NCI-H526 treated with DMSO at 0.1 percent for 48 hours (cell line): ENCODE measurements at regions not wholly inside any gene's neighbourhood (a gene's known extent, or its start where the extent isn't known, plus 50 kb on each side); places are given as distances from the start of the nearest gene placed in this dataset.
"Not testable (repeated sequence)": the region's sequence is repeated elsewhere in the genome, so short reads cannot be mapped to it uniquely, and the experiment has no call there.

Experiments used
- DNase-seq: peaks from one replicate; lab custom pipeline; 2025; lab: John Stamatoyannopoulos, UW

DNA sequence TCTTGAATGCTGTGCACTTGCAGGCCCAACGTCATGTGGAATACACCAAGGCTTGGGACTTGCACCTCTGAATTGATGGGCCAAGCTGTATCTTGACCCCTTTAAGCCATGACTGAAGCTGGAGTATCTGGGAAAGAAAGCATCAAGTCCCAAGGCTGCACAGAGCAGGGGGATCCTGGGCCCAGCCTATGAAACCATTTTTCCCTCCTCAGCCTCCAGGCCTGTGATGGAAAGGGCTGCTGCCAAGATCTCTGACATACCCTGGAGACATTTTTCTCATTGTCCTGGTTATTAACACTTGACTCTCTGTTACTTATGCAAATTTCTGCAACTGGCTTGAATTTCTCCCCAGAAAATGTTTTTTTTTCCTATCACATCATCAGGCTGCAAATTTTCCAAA lies 174.0 kb upstream of the SNX2 start:
- no peak for DNase-seq

DNA sequence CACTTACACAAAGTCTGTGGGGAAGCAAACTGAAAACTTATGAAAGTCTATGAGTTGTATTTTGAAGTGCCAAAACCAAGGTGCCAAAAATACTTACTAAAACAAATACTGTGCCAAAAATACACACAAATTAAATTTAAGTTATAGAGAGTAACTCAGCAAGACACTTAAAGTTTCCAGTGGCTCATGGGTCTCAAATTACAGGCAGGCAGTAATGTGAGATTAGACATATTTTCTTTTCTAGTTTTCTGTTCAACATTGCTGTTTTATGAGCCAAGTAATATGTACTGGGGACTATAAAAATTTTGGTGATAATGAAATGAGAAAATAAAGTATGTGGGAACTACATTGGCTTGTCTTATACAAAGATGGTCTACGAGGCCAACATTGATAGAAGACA lies 172.2 kb upstream of the SNX2 start:
- no peak for DNase-seq

DNA sequence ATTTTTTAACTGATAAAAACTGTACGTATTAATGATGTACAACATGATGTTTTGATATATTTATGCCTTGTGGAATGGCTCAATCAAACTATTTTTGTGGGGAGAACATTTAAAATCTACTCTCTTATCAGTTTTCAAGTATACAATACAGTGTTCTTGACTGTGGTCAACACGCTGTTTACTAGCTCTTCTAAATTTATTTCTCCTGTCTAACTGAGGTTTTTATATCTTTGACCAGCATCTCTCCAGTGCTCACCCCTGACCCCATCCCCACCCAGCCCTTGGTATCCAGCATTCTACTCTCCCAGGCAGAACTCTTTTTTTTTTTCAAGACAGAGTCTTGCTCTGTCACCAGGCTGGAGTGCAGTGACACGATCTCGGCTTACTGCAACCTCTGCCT lies 169.6 kb upstream of the SNX2 start:
- no peak for DNase-seq

- DNase-seq, result no peak
These were observed 167.1 kb upstream of the SNX2 start for GRCh38 chr5:122607818-122608217.

DNA sequence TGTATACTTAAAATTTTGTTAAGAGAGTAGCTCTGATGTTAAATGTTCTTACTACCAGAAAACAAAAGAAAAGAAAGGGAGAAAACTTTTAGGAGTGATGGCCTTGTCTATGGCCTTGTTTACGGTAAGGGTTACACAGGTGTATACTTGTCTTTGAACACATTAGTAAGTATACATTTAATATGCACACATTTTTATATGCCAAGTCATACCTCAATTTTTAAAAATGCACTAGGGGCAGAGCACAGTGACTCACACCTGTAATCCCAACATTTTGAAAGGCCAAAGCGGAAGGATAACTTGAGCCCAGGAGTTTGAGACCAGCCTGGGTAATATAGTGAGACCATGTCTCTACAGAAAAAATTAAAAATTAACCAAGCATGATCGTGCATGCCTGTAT lies 166.7 kb upstream of the SNX2 start:
- DNase-seq, result no peak

- DNase-seq, result no peak
These were observed 163.5 kb upstream of the SNX2 start for GRCh38 chr5:122611406-122611805.

- no peak for DNase-seq
These were observed 162.0 kb upstream of the SNX2 start for GRCh38 chr5:122612901-122613300.

GRCh38 chr5:122615146-122615545 lies 159.7 kb upstream of the SNX2 start:
- DNase-seq, result no peak

- DNase-seq, result no peak
These were observed 159.0 kb upstream of the SNX2 start for GRCh38 chr5:122615832-122616231.

DNA sequence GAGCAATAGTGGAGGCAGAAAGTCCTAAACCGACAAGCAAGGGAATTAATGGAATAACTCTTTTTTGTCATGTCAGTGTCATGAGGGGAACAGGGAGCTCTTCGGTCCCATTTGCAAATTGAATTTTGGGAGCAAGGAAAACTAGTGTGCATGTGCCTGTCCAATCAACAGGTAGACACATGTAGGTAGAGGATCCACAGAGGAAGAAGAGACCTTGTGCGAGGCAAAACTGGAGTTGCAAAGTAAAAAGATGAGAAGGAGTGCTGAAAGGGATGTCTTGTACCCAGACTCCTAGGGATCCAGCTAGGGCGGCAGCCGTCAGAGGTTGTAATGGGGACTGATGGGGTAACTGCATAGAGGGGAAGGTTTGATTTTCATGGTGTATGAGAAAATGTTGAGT lies 156.8 kb upstream of the SNX2 start:
- DNase-seq, result not testable (repeated sequence)

DNA sequence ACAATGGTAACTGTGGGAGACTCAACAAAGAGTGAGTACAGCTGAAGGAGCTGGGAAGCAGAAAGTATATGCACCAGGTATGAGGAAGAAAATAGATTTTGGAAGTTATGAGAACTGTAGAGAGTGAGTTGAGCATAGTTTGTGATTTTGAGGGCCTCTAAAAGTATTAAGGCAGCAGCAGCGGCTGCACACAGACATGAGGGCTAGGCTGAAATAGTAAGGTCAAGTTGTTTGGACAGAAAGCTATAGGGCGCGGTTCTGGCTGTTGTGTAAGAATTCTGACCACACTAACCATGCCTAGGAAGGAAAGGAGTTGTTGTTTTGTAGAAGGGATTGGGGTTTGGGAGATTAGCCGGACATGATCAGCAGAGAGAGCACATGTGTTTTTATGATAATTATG lies 154.1 kb upstream of the SNX2 start:
- DNase-seq, result not testable (repeated sequence)

DNA sequence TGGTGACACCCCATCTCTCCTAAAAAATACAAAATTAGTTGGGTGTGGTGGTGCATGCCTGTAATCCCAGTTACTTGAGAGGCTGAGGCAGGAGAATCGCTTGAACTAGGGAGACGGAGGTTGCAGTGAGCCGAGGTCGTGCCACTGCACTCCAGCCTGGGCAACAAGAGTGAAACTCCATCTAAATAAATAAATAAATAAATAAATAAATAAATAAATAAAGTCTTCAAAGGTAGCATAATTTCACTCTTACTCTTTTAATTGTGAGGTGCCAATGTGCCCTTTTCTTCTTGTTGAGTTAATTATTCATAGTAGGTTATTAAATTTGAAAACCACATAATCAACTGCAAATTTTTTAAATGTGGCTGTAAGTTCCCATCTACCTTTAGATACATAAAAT lies 146.2 kb upstream of the SNX2 start:
- DNase-seq, result not testable (repeated sequence)

DNA sequence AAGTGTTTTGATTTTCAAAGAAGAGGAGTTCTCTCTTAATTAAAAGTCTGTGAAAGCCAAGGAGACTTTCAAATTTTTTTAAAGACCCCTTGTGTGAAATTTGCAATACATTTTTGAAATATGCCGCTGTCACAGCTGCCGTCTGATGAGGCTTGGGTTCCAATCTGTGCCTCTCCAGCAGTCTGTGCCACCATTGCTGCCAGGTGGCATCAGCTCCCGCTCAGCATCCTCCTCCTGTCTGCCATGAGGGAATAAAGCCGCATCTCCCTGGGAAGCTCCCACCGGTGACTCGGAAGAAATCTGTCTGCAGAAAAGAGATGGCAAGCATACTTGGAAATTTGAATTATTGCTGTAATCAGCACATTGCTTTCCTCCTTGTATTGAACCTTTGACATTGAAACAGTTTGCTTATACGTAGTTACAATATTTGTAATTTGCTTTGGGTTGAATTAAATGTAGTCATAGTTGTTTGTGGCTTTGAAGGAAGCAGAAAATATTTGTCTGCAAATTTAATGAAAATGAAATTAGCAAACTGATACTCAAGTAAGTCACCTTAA lies 145.7 kb upstream of the SNX2 start:
- no peak for DNase-seq

DNA sequence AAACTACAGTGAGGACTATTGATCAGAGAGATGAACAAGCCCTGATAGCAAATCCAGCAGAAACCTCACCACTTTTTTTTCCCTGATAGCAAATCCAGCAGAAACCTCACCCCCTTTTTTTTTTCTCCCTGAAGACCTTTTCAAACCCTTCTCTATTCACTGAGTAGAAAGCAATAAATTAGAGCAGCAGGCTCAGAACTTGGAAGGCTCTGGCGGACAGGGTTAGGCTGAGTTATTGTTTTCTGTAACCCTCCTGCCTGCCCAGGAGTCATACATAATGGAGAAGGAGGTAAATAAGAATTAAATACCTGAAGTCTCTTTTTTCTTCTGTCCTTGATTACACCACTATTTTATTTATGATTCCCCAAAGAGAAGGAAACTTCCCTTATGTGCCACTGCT lies 136.3 kb upstream of the SNX2 start:
- DNase-seq, result no peak

GRCh38 chr5:122639033-122639432 lies 135.8 kb upstream of the SNX2 start:
- DNase-seq, result no peak

DNA sequence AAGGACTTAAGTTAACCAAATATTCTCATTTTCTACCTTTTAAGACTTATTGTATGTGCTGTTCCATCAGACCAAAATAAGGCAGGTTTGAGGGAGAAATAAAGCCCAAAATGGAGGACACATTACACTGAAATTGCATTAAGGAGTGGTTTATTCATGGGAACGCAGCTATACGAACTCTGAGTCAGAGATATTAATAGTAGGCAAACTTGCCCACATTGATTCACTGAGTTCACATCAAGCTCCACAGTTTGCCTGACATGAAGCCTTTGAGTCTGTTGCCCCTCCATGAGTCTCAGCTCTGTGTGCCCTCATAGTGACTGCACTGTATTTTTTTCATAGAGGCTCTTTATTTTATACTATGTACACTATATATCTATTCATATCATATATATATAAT lies 135.0 kb upstream of the SNX2 start:
- DNase-seq, result no peak

DNA sequence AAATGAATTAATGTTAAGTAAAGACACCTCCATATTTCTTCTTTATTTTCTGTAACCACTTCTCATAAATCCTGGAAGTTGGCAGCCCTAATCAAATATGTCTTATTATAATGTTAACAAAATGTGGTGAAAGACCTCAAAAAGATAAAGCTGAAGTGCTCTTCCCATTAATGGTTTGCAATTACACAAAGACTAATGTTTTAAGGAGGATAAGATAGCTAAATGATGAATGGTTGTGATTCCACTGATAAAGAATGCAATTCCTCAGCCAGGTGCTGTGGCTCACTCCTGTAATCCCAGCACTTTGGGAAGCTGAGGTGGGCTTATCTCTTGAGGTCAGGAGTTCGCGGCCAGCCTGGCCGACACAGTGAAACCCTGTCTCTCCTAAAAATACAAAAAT lies 125.8 kb upstream of the SNX2 start:
- no peak for DNase-seq

GRCh38 chr5:122653087-122654017 lies 121.5 kb upstream of the SNX2 start:
- DNase-seq, result no peak

- no peak for DNase-seq
These were observed 118.7 kb upstream of the SNX2 start for GRCh38 chr5:122656160-122656559.

GRCh38 chr5:122656577-122656976 lies 118.3 kb upstream of the SNX2 start:
- DNase-seq, result no peak

- DNase-seq, result no peak
These were observed 113.2 kb upstream of the SNX2 start for GRCh38 chr5:122661496-122662180.

GRCh38 chr5:122665051-122665450 lies 109.8 kb upstream of the SNX2 start:
- no peak for DNase-seq

GRCh38 chr5:122668552-122668951 lies 106.3 kb upstream of the SNX2 start:
- no peak for DNase-seq
